Fibroblast of mammary gland (primary cell): ENCODE measurements at regions not wholly inside any gene's neighbourhood (a gene's known extent, or its start where the extent isn't known, plus 50 kb on each side); places are given as distances from the start of the nearest gene placed in this dataset.

Experiments
- DNase-seq: peaks from one replicate; pipeline ENCODE4 v3.0.0-alpha.2; 2010; ENCODE audit warnings: low read depth
- H3K4me3 ChIP-seq: 2 replicates; pipeline ENCODE4 v1.5.1; 2011; ENCODE audit warnings: low read depth, mild to moderate bottlenecking, low read length, moderate library complexity; ENCODE audit not compliant: control insufficient read depth
- CTCF ChIP-seq: conservative IDR thresholded peaks from 2 replicates; pipeline ENCODE4 v1.5.1; 2011; ENCODE audit warnings: low read depth, low read length, inconsistent platforms; ENCODE audit not compliant: control insufficient read depth, insufficient read depth

- H3K4me3 ChIP-seq = no peak overlapping the region
- TF ChIP-seq CTCF = no peak
- no peak for DNase-seq
Measured at GRCh38 chr3:94532951-94533350, 470.1 kb downstream of the NSUN3 start.

- no peak overlapping the region for H3K4me3 ChIP-seq
- TF ChIP-seq CTCF = no peak
- no peak for DNase-seq
Measured at GRCh38 chr3:94539937-94540336, 477.1 kb downstream of the NSUN3 start.

- no peak overlapping the region for H3K4me3 ChIP-seq
- DNase-seq = no peak
- TF ChIP-seq CTCF = no peak
Measured at GRCh38 chr3:94543161-94543560, 480.3 kb downstream of the NSUN3 start.

GRCh38 chr3:94544131-94544789 is 481.4 kb downstream of the NSUN3 start:
- DNase-seq = no peak
- no peak overlapping the region for H3K4me3 ChIP-seq
- TF ChIP-seq CTCF = no peak

GRCh38 chr3:94548581-94549316 is 485.9 kb downstream of the NSUN3 start:
- no peak for TF ChIP-seq CTCF
- no peak overlapping the region for H3K4me3 ChIP-seq
- DNase-seq = no peak

GRCh38 chr3:94561094-94561493 is 498.2 kb downstream of the NSUN3 start:
- no peak for DNase-seq

More at GRCh38 chr3:94561094-94561493, 498.2 kb downstream of the NSUN3 start:
- TF ChIP-seq CTCF = no peak
- H3K4me3 ChIP-seq = no peak overlapping the region
